ENCODE measurements at regions not wholly inside any gene's neighbourhood (a gene's known extent, or its start where the extent isn't known, plus 50 kb on each side); places are given as distances from the start of the nearest gene placed in this dataset.

DNA sequence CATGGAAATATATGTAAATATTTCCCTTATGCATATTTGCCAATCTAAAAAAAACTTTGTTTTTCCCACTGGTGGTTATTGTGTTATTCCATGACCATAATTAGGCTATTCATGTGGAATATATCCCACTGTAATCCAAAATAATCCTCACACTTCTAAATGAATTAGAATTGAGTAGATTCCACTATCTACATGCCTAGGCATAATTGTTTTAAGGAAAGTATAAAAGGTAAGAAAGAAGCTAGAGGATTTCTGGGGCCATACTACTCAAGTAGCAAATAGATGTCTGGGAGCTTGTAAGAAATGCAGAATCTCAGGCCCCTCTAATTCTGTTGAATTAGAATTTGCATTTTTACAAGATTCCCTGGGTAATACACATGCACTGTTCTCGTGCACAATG is 83.5 kb upstream of the RRP15 start:
- Histone ChIP-seq H3K27ac (replicated peaks in 1 of 4) (no peak overlapping the region), H3K36me3 (no peaks in the 10 kb centered on the region), H3K4me1 (no peaks in the 10 kb centered on the region), H3K27me3 (peaks cover 0 to 10% (median 0%) of the 10 kb centered on the region in 4 donors), H3K4me3 (no peak overlapping the region), H3K9me3 (no peaks in the 10 kb centered on the region)
- no peak for DNase-seq (ENCODE audit: extremely low spot score)
- intact Hi-C loops (cut with DNase I) = no loop called here
- 62% methylated on average over 1 of the region's 1 CpG for WGBS
- TF ChIP-seq, protein P1, sequence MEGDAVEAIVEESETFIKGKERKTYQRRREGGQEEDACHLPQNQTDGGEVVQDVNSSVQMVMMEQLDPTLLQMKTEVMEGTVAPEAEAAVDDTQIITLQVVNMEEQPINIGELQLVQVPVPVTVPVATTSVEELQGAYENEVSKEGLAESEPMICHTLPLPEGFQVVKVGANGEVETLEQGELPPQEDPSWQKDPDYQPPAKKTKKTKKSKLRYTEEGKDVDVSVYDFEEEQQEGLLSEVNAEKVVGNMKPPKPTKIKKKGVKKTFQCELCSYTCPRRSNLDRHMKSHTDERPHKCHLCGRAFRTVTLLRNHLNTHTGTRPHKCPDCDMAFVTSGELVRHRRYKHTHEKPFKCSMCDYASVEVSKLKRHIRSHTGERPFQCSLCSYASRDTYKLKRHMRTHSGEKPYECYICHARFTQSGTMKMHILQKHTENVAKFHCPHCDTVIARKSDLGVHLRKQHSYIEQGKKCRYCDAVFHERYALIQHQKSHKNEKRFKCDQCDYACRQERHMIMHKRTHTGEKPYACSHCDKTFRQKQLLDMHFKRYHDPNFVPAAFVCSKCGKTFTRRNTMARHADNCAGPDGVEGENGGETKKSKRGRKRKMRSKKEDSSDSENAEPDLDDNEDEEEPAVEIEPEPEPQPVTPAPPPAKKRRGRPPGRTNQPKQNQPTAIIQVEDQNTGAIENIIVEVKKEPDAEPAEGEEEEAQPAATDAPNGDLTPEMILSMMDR (IDR thresholded peaks at IDR 0.05) = no peak
- TF ChIP-seq POLR2A (IDR thresholded peaks at IDR 0.05; ENCODE audit: low read depth) (no peak), POLR2AphosphoS5 (IDR thresholded peaks at IDR 0.05) (no peak), EP300 (IDR thresholded peaks at IDR 0.05) (no peak)

DNA sequence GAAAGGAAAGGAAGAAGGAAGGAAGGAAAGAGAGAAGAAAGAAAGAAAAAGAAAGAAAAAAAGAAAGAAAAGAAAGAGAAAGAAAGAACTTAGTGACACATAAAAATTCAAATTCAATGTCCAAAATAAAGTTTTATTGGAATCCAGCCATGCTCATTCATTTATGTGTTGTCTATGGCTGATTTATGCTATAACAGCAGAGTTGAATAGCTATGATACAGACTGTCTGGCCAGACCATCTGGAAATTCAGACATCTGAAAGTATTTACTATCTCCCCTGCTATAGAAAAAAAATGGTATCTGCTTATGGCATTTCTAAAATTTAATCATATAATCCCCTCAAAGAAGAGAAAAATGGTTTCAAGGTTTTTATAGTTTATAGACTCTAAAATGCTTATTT is 79.4 kb upstream of the RRP15 start:
- Histone ChIP-seq H3K27me3 (no peaks in the 10 kb centered on the region), H3K36me3 (no peaks in the 10 kb centered on the region), H3K4me3 (no peak overlapping the region), H3K4me1 (no peaks in the 10 kb centered on the region), H3K9me3 (no peaks in the 10 kb centered on the region), H3K27ac (replicated peaks in 1 of 4) (no peak overlapping the region)
- TF ChIP-seq, protein P1 (IDR thresholded peaks at IDR 0.05) = no peak
- TF ChIP-seq POLR2A (IDR thresholded peaks at IDR 0.05; ENCODE audit: low read depth) = no peak
- intact Hi-C loops (cut with DNase I) = no loop called here
- no peak for DNase-seq (ENCODE audit: extremely low spot score)

DNA sequence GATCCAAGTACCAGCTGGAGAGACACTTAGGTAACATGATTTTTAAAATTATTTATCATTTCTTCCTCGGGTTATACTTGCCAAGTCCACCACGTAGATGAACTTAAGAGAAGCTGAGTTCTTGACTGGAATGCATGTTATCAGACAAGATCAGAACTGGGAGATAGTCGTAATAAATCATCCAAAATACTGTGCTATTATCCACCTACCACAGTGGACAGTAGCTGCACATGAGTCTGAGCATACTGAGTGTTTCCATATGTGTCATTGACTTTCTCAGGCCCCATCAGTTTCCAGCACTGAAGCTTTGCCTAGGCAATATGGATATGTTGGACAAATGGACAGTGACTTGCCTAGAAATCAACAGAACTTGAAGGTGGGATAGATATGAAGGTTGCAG is 77.9 kb upstream of the RRP15 start:
- 66% methylated on average over 3 of the region's 3 CpGs for WGBS
- no peak overlapping the region for H3K4me3 ChIP-seq
- H3K9me3 ChIP-seq = no peaks in the 10 kb centered on the region
- H3K27me3 ChIP-seq = no peaks in the 10 kb centered on the region
- no peak for DNase-seq (ENCODE audit: extremely low spot score)
- no peaks in the 10 kb centered on the region for H3K4me1 ChIP-seq
- no peak for TF ChIP-seq POLR2AphosphoS5 (IDR thresholded peaks at IDR 0.05)
- intact Hi-C loops (cut with DNase I) = no loop called here
- no peak overlapping the region for H3K27ac ChIP-seq (replicated peaks in 1 of 4)
- H3K36me3 ChIP-seq = no peaks in the 10 kb centered on the region

DNA sequence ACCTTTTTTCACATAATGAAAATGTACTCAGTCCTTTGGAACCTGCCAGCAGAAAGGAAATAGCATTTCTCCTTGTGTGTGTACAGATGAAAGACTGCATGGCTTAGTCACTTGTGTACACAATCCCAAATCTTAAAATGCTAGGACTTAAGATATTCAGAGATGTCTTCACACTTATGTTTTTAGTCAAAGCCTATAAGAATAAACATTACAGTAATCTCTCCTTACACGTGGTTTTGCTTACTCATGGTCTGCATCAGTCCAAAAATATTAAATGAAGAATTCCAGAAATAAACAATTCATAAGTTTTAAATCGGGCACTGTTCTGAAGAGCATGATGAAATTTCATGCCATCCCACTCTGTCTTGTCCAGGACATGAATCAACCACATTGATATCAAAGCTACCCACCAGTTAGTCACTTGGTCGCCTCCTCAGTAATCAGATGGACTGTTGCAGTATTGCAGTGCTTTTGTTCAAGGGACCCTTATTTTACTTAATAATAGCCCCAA is 75.7 kb upstream of the RRP15 start:
- Histone ChIP-seq H3K4me1 (no peaks in the 10 kb centered on the region), H3K36me3 (no peaks in the 10 kb centered on the region), H3K9me3 (no peaks in the 10 kb centered on the region), H3K27ac (replicated peaks in 1 of 4) (no peak overlapping the region), H3K27me3 (peaks cover 0 to 5% (median under 1%) of the 10 kb centered on the region in 4 donors), H3K4me3 (no peak overlapping the region)
- WGBS = 52% methylated on average over 3 of the region's 3 CpGs
- no peak for DNase-seq (ENCODE audit: extremely low spot score)
- TF ChIP-seq EP300 (IDR thresholded peaks at IDR 0.05) (no peak), POLR2AphosphoS5 (IDR thresholded peaks at IDR 0.05) (no peak), POLR2A (IDR thresholded peaks at IDR 0.05; ENCODE audit: low read depth) (no peak)
- TF ChIP-seq, protein P1 (IDR thresholded peaks at IDR 0.05) = no peak
- intact Hi-C loops (cut with DNase I) = no loop called here

DNA sequence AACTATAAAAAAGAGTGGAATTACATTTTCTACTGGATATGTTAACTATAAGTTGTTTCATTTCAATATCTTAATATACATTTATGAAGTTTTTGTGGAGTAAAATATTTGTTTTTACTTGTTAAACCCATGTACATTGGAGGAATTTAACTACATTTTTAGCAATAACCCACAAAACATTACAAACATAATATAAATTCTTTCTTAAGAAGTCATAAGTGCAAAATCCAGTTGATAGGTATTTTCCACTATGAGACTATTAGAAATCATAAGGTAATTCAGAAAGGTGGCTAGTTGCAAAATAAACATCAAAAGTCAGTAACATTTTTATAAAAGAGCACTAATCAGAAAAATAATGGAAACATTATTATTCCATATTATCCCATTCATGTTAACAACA is 73.9 kb upstream of the RRP15 start:
- Histone ChIP-seq H3K27ac (replicated peaks in 1 of 4) (no peak overlapping the region), H3K9me3 (no peaks in the 10 kb centered on the region), H3K4me1 (no peaks in the 10 kb centered on the region), H3K27me3 (peaks cover 0 to 11% (median 2%) of the 10 kb centered on the region in 4 donors), H3K4me3 (no peak overlapping the region), H3K36me3 (no peaks in the 10 kb centered on the region)
- TF ChIP-seq POLR2AphosphoS5 (IDR thresholded peaks at IDR 0.05) (no peak), POLR2A (IDR thresholded peaks at IDR 0.05; ENCODE audit: low read depth) (no peak), EP300 (IDR thresholded peaks at IDR 0.05) (no peak)
- TF ChIP-seq, protein P1 (IDR thresholded peaks at IDR 0.05) = no peak
- no peak for DNase-seq (ENCODE audit: extremely low spot score)
- intact Hi-C loops (cut with DNase I) = no loop called here

Measured in esophagus muscularis mucosa (tissue), 4 donors.